SK-N-SH (cell line): ENCODE measurements at regions not wholly inside any gene's neighbourhood (a gene's known extent, or its start where the extent isn't known, plus 50 kb on each side); places are given as distances from the start of the nearest gene placed in this dataset.

Experiments used
- CTCF ChIA-PET: fragments of 300-600, 350-600 bp; formaldehyde crosslinking; extraction: SDS; loops from one replicate; lab custom pipeline; 2021; lab: Yijun Ruan, JAX
- POLR2A ChIA-PET: fragments of 350-600 bp; sonication (Branson Sonifier 250); formaldehyde crosslinking; extraction: SDS; loops from one replicate; lab custom pipeline; 2020; ENCODE audit warnings: antibody characterized with exemption, inconsistent platforms; lab: Yijun Ruan, JAX
- DNase-seq: peaks from one replicate; pipeline ENCODE4 v3.0.0; 2012
- H2AFZ ChIP-seq: fragments of 200-600 bp; sonication (generic); 2 replicates; pipeline ENCODE4 v1.8.1; 2016; ENCODE audit warnings: antibody characterized with exemption, mild to moderate bottlenecking, low read depth
- H3F3A ChIP-seq: fragments of 200-600 bp; sonication (generic); replicated peaks from 2 replicates; pipeline ENCODE3; 2016; ENCODE audit warnings: antibody characterized with exemption, mild to moderate bottlenecking; ENCODE audit not compliant: insufficient read depth
- H3K27ac ChIP-seq, 2 experiments: fragments of 200-500 bp in 1 of 2; fragments of 200-600 bp in 1 of 2; sonication (Bioruptor generic) in 1 of 2; sonication (generic), shearing (Covaris generic) in 1 of 2; 2 replicates each; pipeline versions ENCODE4 v1.5.1 to v1.6.1; 2014 to 2016; ENCODE audit warnings: low read depth in 2 of 2, inconsistent platforms in 1 of 2, low read length in 1 of 2, mild to moderate bottlenecking in 1 of 2, mixed read lengths in 1 of 2
- H3K27me3 ChIP-seq: fragments of 200-600 bp; sonication (generic), shearing (Covaris generic); 2 replicates; pipeline ENCODE4 v1.6.1; 2016; ENCODE audit warnings: mixed run types; ENCODE audit not compliant: insufficient read depth
- H3K36me3 ChIP-seq, 2 experiments: fragments of 200-500 bp in 1 of 2; fragments of 200-600 bp in 1 of 2; sonication (Bioruptor generic) in 1 of 2; sonication (generic) in 1 of 2; replicated peaks in 1 of 2; 2 replicates each; pipeline versions ENCODE3 to v1.5.1; 2014 to 2016; ENCODE audit warnings: low read length in 1 of 2, mild to moderate bottlenecking in 1 of 2; ENCODE audit not compliant: insufficient read depth in 2 of 2, control insufficient read depth in 1 of 2
- H3K4me1 ChIP-seq, 2 experiments: fragments of 200-500 bp in 1 of 2; fragments of 200-600 bp in 1 of 2; sonication (Bioruptor generic) in 1 of 2; sonication (generic), shearing (Covaris generic) in 1 of 2; 2 replicates each; pipeline versions ENCODE4 v1.5.1 to v1.6.1; 2014 to 2016; ENCODE audit warnings: low read depth in 1 of 2, low read length in 1 of 2, mixed run types in 1 of 2; ENCODE audit not compliant: insufficient read depth in 2 of 2, control insufficient read depth in 1 of 2
- H3K4me2 ChIP-seq: fragments of 200-600 bp; sonication (generic), shearing (Covaris generic); 2 replicates; pipeline ENCODE4 v1.6.1; 2017; ENCODE audit warnings: mixed run types
- H3K4me3 ChIP-seq, 2 experiments: fragments of 200-500 bp in 1 of 2; fragments of 200-600 bp in 1 of 2; sonication (Bioruptor generic) in 1 of 2; sonication (generic), shearing (Covaris generic) in 1 of 2; 2 replicates each; pipeline versions ENCODE4 v1.5.1 to v1.8.1; 2014 to 2016; ENCODE audit warnings: low read depth in 2 of 2, inconsistent platforms in 1 of 2, low read length in 1 of 2, mild to moderate bottlenecking in 1 of 2, mixed read lengths in 1 of 2, moderate library complexity in 1 of 2
- H3K79me2 ChIP-seq: fragments of 200-600 bp; sonication (generic); 2 replicates; pipeline ENCODE4 v1.8.1; 2017; ENCODE audit warnings: mild to moderate bottlenecking; ENCODE audit not compliant: insufficient read depth
- H3K9ac ChIP-seq: fragments of 200-600 bp; sonication (generic); 2 replicates; pipeline ENCODE4 v1.6.1; 2017; ENCODE audit warnings: mixed run types
- H3K9me2 ChIP-seq: fragments of 200-600 bp; sonication (generic); 2 replicates; pipeline ENCODE4 v1.6.1; 2017; ENCODE audit warnings: mixed run types
- H3K9me3 ChIP-seq: fragments of 200-600 bp; sonication (generic); 2 replicates; pipeline ENCODE4 v1.6.1; 2017; ENCODE audit warnings: mixed run types, mild to moderate bottlenecking, moderate library complexity
- H4K20me1 ChIP-seq: fragments of 200-600 bp; sonication (generic); 2 replicates; pipeline ENCODE4 v1.6.1; 2017; ENCODE audit warnings: mild to moderate bottlenecking, mixed run types; ENCODE audit not compliant: insufficient read depth
- EP300 ChIP-seq, 2 experiments: IDR thresholded peaks; 2 replicates each; pipeline versions ENCODE4 v1.4.0 to v1.6.1; 2012; ENCODE audit warnings: borderline replicate concordance in 1 of 2, low read depth in 1 of 2, low read length in 1 of 2
- EZH2phosphoT487 ChIP-seq: fragments of 200-600 bp; sonication (generic); IDR thresholded peaks from 2 replicates; pipeline ENCODE4 v1.6.1; 2017; ENCODE audit warnings: low read depth, mixed run types, mild to moderate bottlenecking, antibody characterized with exemption, moderate library complexity, borderline replicate concordance
- FOSL2 ChIP-seq: IDR thresholded peaks from 2 replicates; pipeline ENCODE4 v1.4.0; 2012; ENCODE audit warnings: low read depth, mild to moderate bottlenecking, moderate library complexity, borderline replicate concordance
- GATA2 ChIP-seq: sonication (generic); formaldehyde crosslinking; IDR thresholded peaks from 2 replicates; pipeline ENCODE4 v1.5.0; 2020; ENCODE audit warnings: mild to moderate bottlenecking, missing genetic modification reagents
- IRF3 ChIP-seq: fragments of 150-350 bp; IDR thresholded peaks from 2 replicates; pipeline ENCODE4 v1.6.1; 2016; ENCODE audit warnings: mild to moderate bottlenecking, low read depth, low read length
- JUND ChIP-seq: IDR thresholded peaks from 2 replicates; pipeline ENCODE4 v1.4.0; 2012
- NFIC ChIP-seq: IDR thresholded peaks from 2 replicates; pipeline ENCODE4 v1.4.0; 2012; ENCODE audit warnings: borderline replicate concordance
- POLR2AphosphoS5 ChIP-seq: IDR thresholded peaks from 2 replicates; pipeline ENCODE4 v1.6.1; 2012; ENCODE audit warnings: low read depth, low read length
- RAD21 ChIP-seq: IDR thresholded peaks from 2 replicates; pipeline ENCODE4 v1.6.1; 2012; ENCODE audit warnings: mild to moderate bottlenecking, low read length
- RFX5 ChIP-seq: IDR thresholded peaks from 2 replicates; pipeline ENCODE4 v1.6.1; 2012; ENCODE audit warnings: mild to moderate bottlenecking, improper control_type of control experiment, low read length
- RXRA ChIP-seq: IDR thresholded peaks from 2 replicates; pipeline ENCODE4 v1.4.0; 2012; ENCODE audit warnings: low read depth, mild to moderate bottlenecking, borderline replicate concordance
- TEAD4 ChIP-seq: IDR thresholded peaks from 2 replicates; pipeline ENCODE4 v1.4.0; 2012; ENCODE audit warnings: mild to moderate bottlenecking, borderline replicate concordance; ENCODE audit not compliant: insufficient read depth
- USF1 ChIP-seq: IDR thresholded peaks from 2 replicates; pipeline ENCODE4 v1.4.0; 2012; ENCODE audit warnings: low read depth, borderline replicate concordance
- USF2 ChIP-seq: fragments of 150-350 bp; IDR thresholded peaks from 2 replicates; pipeline ENCODE4 v1.6.1; 2017; ENCODE audit warnings: antibody characterized with exemption, low read length, low read depth, borderline replicate concordance
- WGBS: methylation state at CpG from one replicate; pipeline ENCODE4 v1.1.6; 2017; ENCODE audit warnings: low lambda C conversion rate; 5-methylcytosine and 5-hydroxymethylcytosine counted together
- TF ChIP-seq, protein P1 (sequence below): fragments of 200-600 bp; sonication (generic); IDR thresholded peaks from 2 replicates; pipeline ENCODE4 v1.6.1; 2017; ENCODE audit warnings: antibody characterized with exemption, mild to moderate bottlenecking, moderate library complexity

DNA sequence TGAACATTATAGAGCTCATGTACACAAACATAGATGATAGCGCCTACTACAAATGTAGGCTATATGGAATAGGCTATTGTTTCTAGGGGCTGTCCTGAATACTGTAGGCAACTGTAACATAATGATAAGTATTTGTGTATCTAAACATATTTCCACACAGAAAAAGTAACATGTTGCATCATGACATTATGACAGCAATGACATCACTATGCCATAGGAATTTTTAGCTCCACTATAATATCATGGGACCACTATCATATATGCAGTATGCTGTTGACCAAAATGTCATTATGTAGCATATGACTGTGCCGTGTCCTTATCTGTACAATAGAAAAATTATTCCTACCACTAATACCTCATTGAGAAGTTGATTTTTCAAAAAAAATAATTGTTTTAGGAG is 96.7 kb upstream of the SSTR1 start:
- TF ChIP-seq POLR2AphosphoS5 (no peak), EZH2phosphoT487 (no peak), RXRA (no peak), GATA2 (CRISPR knock-in tag) (no peak), EP300 (IDR thresholded peaks at IDR 0.05; ENCODE audit: borderline replicate concordance in 1 of 2, low read depth in 1 of 2, low read length in 1 of 2) (no peak), RFX5 (no peak), IRF3 (no peak), NFIC (no peak), FOSL2 (no peak), JUND (no peak), RAD21 (no peak), USF2 (no peak), USF1 (no peak), TEAD4 (no peak)
- TF ChIP-seq, protein P1, sequence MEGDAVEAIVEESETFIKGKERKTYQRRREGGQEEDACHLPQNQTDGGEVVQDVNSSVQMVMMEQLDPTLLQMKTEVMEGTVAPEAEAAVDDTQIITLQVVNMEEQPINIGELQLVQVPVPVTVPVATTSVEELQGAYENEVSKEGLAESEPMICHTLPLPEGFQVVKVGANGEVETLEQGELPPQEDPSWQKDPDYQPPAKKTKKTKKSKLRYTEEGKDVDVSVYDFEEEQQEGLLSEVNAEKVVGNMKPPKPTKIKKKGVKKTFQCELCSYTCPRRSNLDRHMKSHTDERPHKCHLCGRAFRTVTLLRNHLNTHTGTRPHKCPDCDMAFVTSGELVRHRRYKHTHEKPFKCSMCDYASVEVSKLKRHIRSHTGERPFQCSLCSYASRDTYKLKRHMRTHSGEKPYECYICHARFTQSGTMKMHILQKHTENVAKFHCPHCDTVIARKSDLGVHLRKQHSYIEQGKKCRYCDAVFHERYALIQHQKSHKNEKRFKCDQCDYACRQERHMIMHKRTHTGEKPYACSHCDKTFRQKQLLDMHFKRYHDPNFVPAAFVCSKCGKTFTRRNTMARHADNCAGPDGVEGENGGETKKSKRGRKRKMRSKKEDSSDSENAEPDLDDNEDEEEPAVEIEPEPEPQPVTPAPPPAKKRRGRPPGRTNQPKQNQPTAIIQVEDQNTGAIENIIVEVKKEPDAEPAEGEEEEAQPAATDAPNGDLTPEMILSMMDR, result no peak
- no peaks in the 10 kb centered on the region for H3F3A ChIP-seq
- DNase-seq, result no peak
- H2AFZ ChIP-seq, result no peak overlapping the region
- POLR2A ChIA-PET, result no interaction called here
- no peaks in the 10 kb centered on the region for H3K9me3 ChIP-seq
- no peak overlapping the region for H3K27ac ChIP-seq
- H3K9me2 ChIP-seq, result no peaks in the 10 kb centered on the region
- H3K27me3 ChIP-seq, result no peaks in the 10 kb centered on the region
- H3K4me2 ChIP-seq, result no peak overlapping the region
- CTCF ChIA-PET, result no interaction called here
- H3K36me3 ChIP-seq, result no peaks in the 10 kb centered on the region
- WGBS, result 4% methylated on average over 2 of the region's 2 CpGs
- H3K9ac ChIP-seq, result no peak overlapping the region
- H3K4me1 ChIP-seq, result no peaks in the 10 kb centered on the region
- no peaks in the 10 kb centered on the region for H3K79me2 ChIP-seq
- H4K20me1 ChIP-seq, result no peaks in the 10 kb centered on the region
- H3K4me3 ChIP-seq, result no peak overlapping the region
